ENCODE measurements at regions not wholly inside any gene's neighbourhood (a gene's known extent, or its start where the extent isn't known, plus 50 kb on each side); places are given as distances from the start of the nearest gene placed in this dataset.

- Histone ChIP-seq H4K20me1 (ENCODE audit: insufficient read depth, low read depth, low read length) (no peaks in the 10 kb centered on the region), H3K9me2 (replicated peaks; ENCODE audit: insufficient read depth, low read length) (no peaks in the 10 kb centered on the region), H3K36me3 (ENCODE audit: insufficient read depth, low read length) (no peaks in the 10 kb centered on the region), H3K4me3 (ENCODE audit: low read length) (no peak overlapping the region), H3K27me3 (ENCODE audit: low read length) (no peaks in the 10 kb centered on the region), H2AFZ (ENCODE audit: low read length) (no peak overlapping the region), H3K4me1 (ENCODE audit: low read length) (no peaks in the 10 kb centered on the region), H3K9ac (ENCODE audit: low read length) (no peak overlapping the region), H3K79me2 (ENCODE audit: low read length) (no peaks in the 10 kb centered on the region), H3K27ac (ENCODE audit: low read length) (no peak overlapping the region), H3K9me3 (ENCODE audit: low read length) (no peaks in the 10 kb centered on the region), H3K4me2 (ENCODE audit: low read depth, low read length, poor library complexity, severe bottlenecking) (no peak overlapping the region)
- no peak for DNase-seq
Observed at GRCh38 chr16:86095906-86096485, 197.0 kb downstream of the IRF8 start.

DNA sequence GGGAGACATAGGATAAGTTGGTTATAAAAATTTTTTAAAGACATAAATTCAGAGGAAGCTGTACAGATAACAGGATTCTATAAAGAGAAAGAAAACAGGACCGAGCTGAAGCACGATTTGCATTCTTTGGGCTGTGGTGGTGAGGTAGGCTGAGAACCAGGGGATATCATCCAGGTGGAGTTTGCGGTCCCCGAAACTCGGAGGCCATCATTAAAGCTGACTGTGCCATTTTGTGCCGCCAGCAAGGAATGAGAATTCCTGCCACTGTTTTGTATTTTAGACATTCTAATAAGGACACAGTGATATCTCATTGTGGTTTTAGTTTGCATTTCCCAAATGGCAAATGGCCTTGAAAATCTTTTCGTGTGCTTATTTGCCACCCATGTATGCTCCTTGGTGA is 197.9 kb downstream of the IRF8 start:
- Histone ChIP-seq H3K4me1 (ENCODE audit: low read length) (no peaks in the 10 kb centered on the region), H3K4me3 (ENCODE audit: low read length) (no peak overlapping the region), H3K79me2 (ENCODE audit: low read length) (no peaks in the 10 kb centered on the region), H3K9me3 (ENCODE audit: low read length) (no peaks in the 10 kb centered on the region), H3K27me3 (ENCODE audit: low read length) (no peaks in the 10 kb centered on the region), H3K4me2 (ENCODE audit: low read depth, low read length, poor library complexity, severe bottlenecking) (no peak overlapping the region), H3K36me3 (ENCODE audit: insufficient read depth, low read length) (no peaks in the 10 kb centered on the region), H3K9me2 (replicated peaks; ENCODE audit: insufficient read depth, low read length) (no peaks in the 10 kb centered on the region), H2AFZ (ENCODE audit: low read length) (no peak overlapping the region), H4K20me1 (ENCODE audit: insufficient read depth, low read depth, low read length) (no peaks in the 10 kb centered on the region), H3K9ac (ENCODE audit: low read length) (no peak overlapping the region), H3K27ac (ENCODE audit: low read length) (no peak overlapping the region)
- no peak for DNase-seq

DNA sequence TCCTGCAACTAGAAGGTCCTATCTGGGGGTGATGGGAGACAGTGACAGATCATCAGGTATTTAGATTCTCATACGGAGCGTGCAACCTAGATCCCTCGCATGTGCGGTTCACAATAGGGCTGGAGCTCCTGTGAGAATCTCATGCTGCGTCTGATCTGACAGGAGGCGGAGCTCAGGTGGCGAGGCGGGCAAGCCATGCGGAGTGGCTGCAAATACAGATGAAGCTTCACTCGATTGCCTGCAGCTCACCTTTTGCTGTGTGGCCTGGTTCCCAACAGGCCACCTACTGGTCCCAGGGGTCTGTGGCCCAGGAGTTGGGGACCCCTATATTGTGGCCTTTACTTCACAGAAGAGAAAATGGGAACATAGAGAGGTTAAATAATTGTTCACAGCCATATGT is 200.4 kb downstream of the IRF8 start:
- Histone ChIP-seq H3K79me2 (ENCODE audit: low read length) (no peaks in the 10 kb centered on the region), H3K9me2 (replicated peaks; ENCODE audit: insufficient read depth, low read length) (no peaks in the 10 kb centered on the region), H3K27ac (ENCODE audit: low read length) (no peak overlapping the region), H3K4me2 (ENCODE audit: low read depth, low read length, poor library complexity, severe bottlenecking) (no peak overlapping the region), H3K4me3 (ENCODE audit: low read length) (no peak overlapping the region), H3K27me3 (ENCODE audit: low read length) (no peaks in the 10 kb centered on the region), H3K9me3 (ENCODE audit: low read length) (no peaks in the 10 kb centered on the region), H4K20me1 (ENCODE audit: insufficient read depth, low read depth, low read length) (no peaks in the 10 kb centered on the region), H3K36me3 (ENCODE audit: insufficient read depth, low read length) (no peaks in the 10 kb centered on the region), H3K9ac (ENCODE audit: low read length) (no peak overlapping the region), H3K4me1 (ENCODE audit: low read length) (no peaks in the 10 kb centered on the region), H2AFZ (ENCODE audit: low read length) (no peak overlapping the region)
- no peak for DNase-seq

DNA sequence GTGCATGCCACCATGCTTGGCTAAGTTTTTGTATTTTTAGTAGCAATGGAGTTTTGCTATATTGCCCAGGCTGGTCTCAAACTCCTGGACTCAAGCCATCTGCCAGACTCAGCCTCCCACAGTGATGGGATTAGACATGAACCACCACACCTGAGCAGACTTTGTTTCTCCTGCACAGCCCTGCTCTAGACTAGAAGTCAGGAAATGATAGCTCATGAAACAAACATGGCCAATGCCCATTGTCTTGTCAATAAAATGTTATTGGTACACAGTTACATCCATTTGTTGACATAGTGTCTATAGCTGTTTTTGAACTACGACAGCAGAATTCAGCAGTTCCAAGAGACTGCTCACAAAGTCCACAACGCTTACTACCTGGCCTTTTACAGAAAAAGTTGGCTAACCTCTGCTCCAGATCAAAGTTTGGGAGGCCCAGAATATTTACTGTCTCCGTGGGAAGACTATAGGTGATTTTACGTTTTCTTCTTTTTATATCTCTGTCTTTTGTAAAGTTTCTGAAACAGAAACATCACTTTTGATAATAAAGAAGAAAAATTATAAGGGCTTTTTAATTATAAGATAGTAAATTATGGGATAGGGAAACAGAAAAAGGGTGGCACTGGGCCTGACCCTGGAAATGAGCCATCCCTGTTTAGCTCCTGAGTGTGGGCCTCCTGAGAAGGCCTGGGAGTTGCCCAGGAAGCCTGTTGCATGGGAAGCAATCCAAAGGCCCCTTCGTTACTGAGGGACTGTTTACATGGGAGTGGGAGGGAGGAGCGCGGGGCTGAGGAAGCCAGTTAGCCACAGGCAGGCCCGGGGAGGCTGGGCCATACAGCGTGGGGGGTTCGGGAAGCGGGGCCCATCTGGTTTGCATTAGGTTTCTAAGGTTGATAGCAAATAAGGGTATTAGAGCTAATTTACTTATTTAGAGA is 201.5 kb downstream of the IRF8 start:
- no peak for DNase-seq
- Histone ChIP-seq H3K9me2 (replicated peaks; ENCODE audit: insufficient read depth, low read length) (no peaks in the 10 kb centered on the region), H3K9me3 (ENCODE audit: low read length) (no peaks in the 10 kb centered on the region), H3K79me2 (ENCODE audit: low read length) (no peaks in the 10 kb centered on the region), H4K20me1 (ENCODE audit: insufficient read depth, low read depth, low read length) (no peaks in the 10 kb centered on the region), H3K27me3 (ENCODE audit: low read length) (no peaks in the 10 kb centered on the region), H3K4me2 (ENCODE audit: low read depth, low read length, poor library complexity, severe bottlenecking) (no peak overlapping the region), H3K4me3 (ENCODE audit: low read length) (no peak overlapping the region), H3K9ac (ENCODE audit: low read length) (no peak overlapping the region), H2AFZ (ENCODE audit: low read length) (no peak overlapping the region), H3K36me3 (ENCODE audit: insufficient read depth, low read length) (no peaks in the 10 kb centered on the region), H3K4me1 (ENCODE audit: low read length) (no peaks in the 10 kb centered on the region), H3K27ac (ENCODE audit: low read length) (no peak overlapping the region)

DNA sequence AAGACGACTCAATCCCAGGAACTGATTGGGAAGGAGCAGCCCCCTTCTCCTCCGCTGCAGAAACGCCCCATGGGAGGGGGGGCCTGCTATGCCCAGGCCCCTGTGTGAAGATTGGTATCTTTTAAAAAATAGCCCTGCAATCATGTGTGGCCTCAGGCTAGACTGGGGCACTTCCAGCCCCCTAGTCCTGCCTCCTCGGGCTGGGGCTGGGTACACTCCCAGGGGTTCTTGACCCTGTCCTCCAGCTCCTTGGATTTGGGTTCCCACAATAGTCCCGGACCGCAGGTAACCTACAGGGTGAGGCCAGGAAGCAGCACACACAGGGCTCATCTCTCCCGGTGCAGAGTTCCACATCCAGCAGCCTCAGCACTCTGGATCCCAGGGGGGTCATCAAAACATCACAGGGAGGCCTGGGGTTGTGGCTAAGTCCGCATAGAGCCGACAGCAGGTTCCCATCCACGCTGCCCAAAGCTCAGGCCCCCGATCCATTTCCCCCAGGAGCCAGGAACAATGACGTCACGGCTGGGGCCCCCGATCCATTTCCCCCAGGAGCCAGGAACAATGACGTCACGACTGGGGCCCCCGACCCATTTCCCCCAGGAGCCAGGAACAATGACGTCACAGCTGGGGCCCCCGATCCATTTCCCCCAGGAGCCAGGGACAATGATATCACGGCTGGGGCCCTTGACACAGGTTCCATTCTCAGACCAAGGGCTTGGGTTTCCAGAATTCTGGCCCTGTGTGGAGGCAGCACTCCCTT is 202.4 kb downstream of the IRF8 start:
- Histone ChIP-seq H3K9me2 (replicated peaks; ENCODE audit: insufficient read depth, low read length) (no peaks in the 10 kb centered on the region), H3K9ac (ENCODE audit: low read length) (no peak overlapping the region), H3K9me3 (ENCODE audit: low read length) (no peaks in the 10 kb centered on the region), H3K36me3 (ENCODE audit: insufficient read depth, low read length) (no peaks in the 10 kb centered on the region), H2AFZ (ENCODE audit: low read length) (no peak overlapping the region), H4K20me1 (ENCODE audit: insufficient read depth, low read depth, low read length) (no peaks in the 10 kb centered on the region), H3K79me2 (ENCODE audit: low read length) (no peaks in the 10 kb centered on the region), H3K27ac (ENCODE audit: low read length) (no peak overlapping the region), H3K4me2 (ENCODE audit: low read depth, low read length, poor library complexity, severe bottlenecking) (no peak overlapping the region), H3K4me1 (ENCODE audit: low read length) (no peaks in the 10 kb centered on the region), H3K27me3 (ENCODE audit: low read length) (no peaks in the 10 kb centered on the region), H3K4me3 (ENCODE audit: low read length) (no peak overlapping the region)
- DNase-seq: no peak

DNA sequence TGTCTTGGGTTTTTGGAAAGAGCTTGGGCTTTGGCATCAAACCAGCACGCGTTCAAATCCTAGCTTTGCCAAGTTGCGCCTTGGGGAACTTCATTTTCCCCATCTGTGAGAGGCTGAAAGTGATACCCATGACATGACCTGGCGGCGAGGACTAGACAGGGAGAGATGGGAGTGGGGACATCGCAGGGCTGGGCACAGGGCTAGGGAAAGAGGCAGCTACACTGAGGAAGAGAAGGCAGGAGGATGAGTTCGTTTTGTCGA is 202.9 kb downstream of the IRF8 start:
- Histone ChIP-seq H3K79me2 (ENCODE audit: low read length) (no peaks in the 10 kb centered on the region), H3K4me3 (ENCODE audit: low read length) (no peak overlapping the region), H3K9me3 (ENCODE audit: low read length) (no peaks in the 10 kb centered on the region), H4K20me1 (ENCODE audit: insufficient read depth, low read depth, low read length) (no peaks in the 10 kb centered on the region), H3K9me2 (replicated peaks; ENCODE audit: insufficient read depth, low read length) (no peaks in the 10 kb centered on the region), H2AFZ (ENCODE audit: low read length) (no peak overlapping the region), H3K27ac (ENCODE audit: low read length) (no peak overlapping the region), H3K36me3 (ENCODE audit: insufficient read depth, low read length) (no peaks in the 10 kb centered on the region), H3K4me2 (ENCODE audit: low read depth, low read length, poor library complexity, severe bottlenecking) (no peak overlapping the region), H3K9ac (ENCODE audit: low read length) (no peak overlapping the region), H3K4me1 (ENCODE audit: low read length) (no peaks in the 10 kb centered on the region), H3K27me3 (ENCODE audit: low read length) (no peaks in the 10 kb centered on the region)
- DNase-seq: no peak

GRCh38 chr16:86103320-86103719 is 204.4 kb downstream of the IRF8 start:
- H2AFZ ChIP-seq (ENCODE audit: low read length): no peak overlapping the region
- DNase-seq: no peak
- H3K27ac ChIP-seq (ENCODE audit: low read length): no peak overlapping the region
- no peaks in the 10 kb centered on the region for H3K27me3 ChIP-seq (ENCODE audit: low read length)
- no peaks in the 10 kb centered on the region for H3K36me3 ChIP-seq (ENCODE audit: insufficient read depth, low read length)
- H3K9me3 ChIP-seq (ENCODE audit: low read length): peaks cover 5% of the 10 kb centered on the region
- no peak overlapping the region for H3K4me3 ChIP-seq (ENCODE audit: low read length)
- H3K4me1 ChIP-seq (ENCODE audit: low read length): no peaks in the 10 kb centered on the region
- no peak overlapping the region for H3K4me2 ChIP-seq (ENCODE audit: low read depth, low read length, poor library complexity, severe bottlenecking)
- H4K20me1 ChIP-seq (ENCODE audit: insufficient read depth, low read depth, low read length): no peaks in the 10 kb centered on the region
- H3K79me2 ChIP-seq (ENCODE audit: low read length): no peaks in the 10 kb centered on the region
- H3K9me2 ChIP-seq (replicated peaks; ENCODE audit: insufficient read depth, low read length): no peaks in the 10 kb centered on the region
- no peak overlapping the region for H3K9ac ChIP-seq (ENCODE audit: low read length)

DNA sequence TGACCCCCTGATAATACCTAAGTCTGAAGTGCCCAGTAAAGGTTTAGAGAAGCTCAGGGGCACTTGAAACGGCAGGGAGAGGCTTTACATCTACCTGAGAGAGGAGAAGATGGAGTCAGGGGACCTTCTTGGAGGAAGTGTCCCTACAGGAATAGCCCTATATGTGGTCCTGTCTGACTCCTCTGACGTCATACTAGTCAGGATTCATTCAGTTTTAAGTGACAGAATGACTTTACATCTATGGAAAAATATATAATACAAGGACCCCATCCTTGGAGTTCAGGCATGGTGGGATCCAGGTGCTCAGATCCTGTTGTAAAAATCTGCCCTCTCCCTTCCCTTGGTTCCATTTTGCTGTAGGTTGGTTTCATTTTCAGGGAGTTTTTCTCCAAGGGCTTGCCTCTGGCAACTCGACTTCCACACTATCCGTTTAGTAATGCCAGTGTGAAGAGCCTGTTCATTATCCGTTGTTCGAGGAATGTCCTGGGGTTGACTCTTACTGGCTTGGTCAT is 205.6 kb downstream of the IRF8 start:
- Histone ChIP-seq H3K27ac (ENCODE audit: low read length) (no peak overlapping the region), H3K4me1 (ENCODE audit: low read length) (no peaks in the 10 kb centered on the region), H2AFZ (ENCODE audit: low read length) (no peak overlapping the region), H3K36me3 (ENCODE audit: insufficient read depth, low read length) (no peaks in the 10 kb centered on the region), H3K9me2 (replicated peaks; ENCODE audit: insufficient read depth, low read length) (no peaks in the 10 kb centered on the region), H4K20me1 (ENCODE audit: insufficient read depth, low read depth, low read length) (no peaks in the 10 kb centered on the region), H3K79me2 (ENCODE audit: low read length) (no peaks in the 10 kb centered on the region), H3K9me3 (ENCODE audit: low read length) (peaks cover 15% of the 10 kb centered on the region), H3K9ac (ENCODE audit: low read length) (no peak overlapping the region), H3K27me3 (ENCODE audit: low read length) (no peaks in the 10 kb centered on the region), H3K4me3 (ENCODE audit: low read length) (no peak overlapping the region), H3K4me2 (ENCODE audit: low read depth, low read length, poor library complexity, severe bottlenecking) (no peak overlapping the region)
- no peak for DNase-seq
